ENCODE measurements at regions not wholly inside any gene's neighbourhood (a gene's known extent, or its start where the extent isn't known, plus 50 kb on each side); places are given as distances from the start of the nearest gene placed in this dataset.

- DNase-seq (ENCODE audit: low read depth): no peak
Measured at GRCh38 chr10:129285459-129285858, 181.6 kb upstream of the MGMT start.

GRCh38 chr10:129288999-129289584, 177.9 kb upstream of the MGMT start:
- no peak for DNase-seq (ENCODE audit: low read depth)

GRCh38 chr10:129293991-129294700, 172.9 kb upstream of the MGMT start:
- DNase-seq (ENCODE audit: low read depth): no peak

GRCh38 chr10:129294944-129295343, 172.1 kb upstream of the MGMT start:
- no peak for DNase-seq (ENCODE audit: low read depth)

GRCh38 chr10:129305046-129305445, 162.0 kb upstream of the MGMT start:
- no peak for DNase-seq (ENCODE audit: low read depth)

- no peak for DNase-seq (ENCODE audit: low read depth)
Measured at GRCh38 chr10:129307141-129307540, 159.9 kb upstream of the MGMT start.

- no peak for DNase-seq (ENCODE audit: low read depth)
Measured at GRCh38 chr10:129308953-129309564, 158.0 kb upstream of the MGMT start.

- DNase-seq (ENCODE audit: low read depth): no peak
Measured at GRCh38 chr10:129309565-129309964, 157.5 kb upstream of the MGMT start.

GRCh38 chr10:129310881-129311280, 156.2 kb upstream of the MGMT start:
- DNase-seq (ENCODE audit: low read depth): no peak

GRCh38 chr10:129319934-129320333, 147.1 kb upstream of the MGMT start:
- no peak for DNase-seq (ENCODE audit: low read depth)

- DNase-seq (ENCODE audit: low read depth): no peak
Measured at GRCh38 chr10:129320340-129320739, 146.7 kb upstream of the MGMT start.

- DNase-seq (ENCODE audit: low read depth): no peak
Measured at GRCh38 chr10:129321727-129322126, 145.3 kb upstream of the MGMT start.

GRCh38 chr10:129322933-129323820, 143.9 kb upstream of the MGMT start:
- no peak for DNase-seq (ENCODE audit: low read depth)

GRCh38 chr10:129323879-129324278, 143.2 kb upstream of the MGMT start:
- no peak for DNase-seq (ENCODE audit: low read depth)

GRCh38 chr10:129325893-129326292, 141.1 kb upstream of the MGMT start:
- DNase-seq (ENCODE audit: low read depth): no peak

GRCh38 chr10:129328546-129328945, 138.5 kb upstream of the MGMT start:
- no peak for DNase-seq (ENCODE audit: low read depth)

GRCh38 chr10:129329385-129330055, 137.5 kb upstream of the MGMT start:
- no peak for DNase-seq (ENCODE audit: low read depth)

- DNase-seq (ENCODE audit: low read depth): no peak
Measured at GRCh38 chr10:129330211-129330610, 136.8 kb upstream of the MGMT start.

- DNase-seq (ENCODE audit: low read depth): no peak
Measured at GRCh38 chr10:129331207-129331838, 135.7 kb upstream of the MGMT start.

- no peak for DNase-seq (ENCODE audit: low read depth)
Measured at GRCh38 chr10:129331839-129332220, 135.2 kb upstream of the MGMT start.

- DNase-seq (ENCODE audit: low read depth): no peak
Measured at GRCh38 chr10:129332476-129332875, 134.6 kb upstream of the MGMT start.

- DNase-seq (ENCODE audit: low read depth): no peak
Measured at GRCh38 chr10:129333706-129334105, 133.3 kb upstream of the MGMT start.
